GM12891 (cell line): ENCODE measurements at regions not wholly inside any gene's neighbourhood (a gene's known extent, or its start where the extent isn't known, plus 50 kb on each side); places are given as distances from the start of the nearest gene placed in this dataset.

Experiments
- DNase-seq: peaks from one replicate; pipeline ENCODE4 v3.0.0; 2011; ENCODE audit warnings: low spot score; ENCODE audit not compliant: insufficient read length
- FAIRE-seq: peaks from 2 replicates; lab custom pipeline; 2011; peaks lifted over from hg19 to GRCh38; lab: Jason Lieb, UNC
- PAX5 ChIP-seq: IDR thresholded peaks from 2 replicates; pipeline ENCODE4 v1.6.1; 2011; ENCODE audit warnings: low read length, moderate library complexity, mild to moderate bottlenecking; ENCODE audit not compliant: insufficient read depth, severe bottlenecking
- POLR2A ChIP-seq: IDR thresholded peaks from 2 replicates; pipeline ENCODE4 v1.6.1; 2011; ENCODE audit warnings: low read depth, low read length, control low read depth
- POLR2AphosphoS5 ChIP-seq: IDR thresholded peaks from 2 replicates; pipeline ENCODE4 v1.6.1; 2011; ENCODE audit warnings: low read depth, low read length, control low read depth
- POU2F2 ChIP-seq: IDR thresholded peaks from 2 replicates; pipeline ENCODE4 v1.6.1; 2011; ENCODE audit warnings: low read depth, mild to moderate bottlenecking, control low read depth, low read length, moderate library complexity
- SPI1 ChIP-seq: IDR thresholded peaks from 2 replicates; pipeline ENCODE4 v1.6.1; 2011; ENCODE audit warnings: low read depth, low read length, control low read depth
- TAF1 ChIP-seq: IDR thresholded peaks from 2 replicates; pipeline ENCODE4 v1.6.1; 2011; ENCODE audit warnings: low read depth, low read length, control low read depth

GRCh38 chr5:175788155-175788787 is 83.1 kb upstream of the CPLX2 start:
- no peak for TF ChIP-seq PAX5
- TF ChIP-seq SPI1: no peak
- TF ChIP-seq TAF1: no peak
- TF ChIP-seq POLR2AphosphoS5: no peak
- no peak for TF ChIP-seq POU2F2
- TF ChIP-seq POLR2A: no peak
- no peak for FAIRE-seq

DNA sequence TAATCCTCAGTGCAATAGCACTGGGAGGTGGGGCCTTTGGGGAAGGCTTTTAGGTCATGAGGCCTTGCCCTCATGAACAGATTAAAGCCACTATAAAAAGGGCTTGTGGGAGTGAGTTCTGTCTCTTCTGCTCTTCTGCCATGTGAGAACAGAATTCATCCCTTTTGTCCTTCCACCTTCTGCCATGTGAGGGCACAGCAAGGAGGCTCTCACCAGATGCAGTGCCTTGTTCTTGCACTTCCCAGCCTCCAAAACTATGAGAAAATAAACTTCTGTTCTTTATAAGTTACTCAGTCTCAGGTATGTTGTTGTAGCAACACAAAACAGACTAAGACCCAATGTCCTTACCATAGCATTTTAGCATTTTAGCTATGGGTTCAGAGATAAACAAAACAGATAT is 81.7 kb upstream of the CPLX2 start:
- FAIRE-seq (no peak), DNase-seq (no peak)
- TF ChIP-seq POLR2AphosphoS5: no peak
- TF ChIP-seq POLR2A: no peak
- TF ChIP-seq TAF1: no peak

More at GRCh38 chr5:175788155-175788787, 83.1 kb upstream of the CPLX2 start:
- DNase-seq: no peak

- TF ChIP-seq SPI1 (no peak), POLR2A (no peak), TAF1 (no peak), POLR2AphosphoS5 (no peak), POU2F2 (no peak), PAX5 (no peak)
- DNase-seq (no peak), FAIRE-seq (no peak)
These were observed 80.6 kb upstream of the CPLX2 start for GRCh38 chr5:175790796-175791195.

DNA sequence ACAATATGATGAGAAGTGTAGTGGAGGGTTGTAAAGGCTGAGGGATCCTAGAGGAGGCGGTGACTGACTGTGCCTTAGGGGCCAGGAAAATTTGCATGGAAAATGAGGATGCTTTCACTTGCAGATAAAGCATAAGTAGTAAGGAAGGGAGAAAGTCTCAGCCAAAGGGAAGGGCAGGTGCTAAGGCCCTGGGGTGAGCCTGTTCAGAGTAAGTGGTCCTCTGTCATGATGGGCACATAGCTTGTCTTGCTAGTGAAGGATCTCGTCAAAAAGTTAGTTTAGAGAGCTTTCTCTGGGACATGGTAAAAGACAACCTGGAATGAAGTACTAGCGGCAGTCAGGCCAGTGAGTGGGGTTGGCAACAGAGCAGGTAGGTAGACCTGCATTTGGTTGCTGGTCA is 75.4 kb upstream of the CPLX2 start:
- FAIRE-seq (no peak), DNase-seq (no peak)
- no peak for TF ChIP-seq POU2F2
- TF ChIP-seq POLR2AphosphoS5: no peak
- TF ChIP-seq SPI1: no peak
- TF ChIP-seq POLR2A: no peak
- TF ChIP-seq TAF1: no peak
- no peak for TF ChIP-seq PAX5

DNA sequence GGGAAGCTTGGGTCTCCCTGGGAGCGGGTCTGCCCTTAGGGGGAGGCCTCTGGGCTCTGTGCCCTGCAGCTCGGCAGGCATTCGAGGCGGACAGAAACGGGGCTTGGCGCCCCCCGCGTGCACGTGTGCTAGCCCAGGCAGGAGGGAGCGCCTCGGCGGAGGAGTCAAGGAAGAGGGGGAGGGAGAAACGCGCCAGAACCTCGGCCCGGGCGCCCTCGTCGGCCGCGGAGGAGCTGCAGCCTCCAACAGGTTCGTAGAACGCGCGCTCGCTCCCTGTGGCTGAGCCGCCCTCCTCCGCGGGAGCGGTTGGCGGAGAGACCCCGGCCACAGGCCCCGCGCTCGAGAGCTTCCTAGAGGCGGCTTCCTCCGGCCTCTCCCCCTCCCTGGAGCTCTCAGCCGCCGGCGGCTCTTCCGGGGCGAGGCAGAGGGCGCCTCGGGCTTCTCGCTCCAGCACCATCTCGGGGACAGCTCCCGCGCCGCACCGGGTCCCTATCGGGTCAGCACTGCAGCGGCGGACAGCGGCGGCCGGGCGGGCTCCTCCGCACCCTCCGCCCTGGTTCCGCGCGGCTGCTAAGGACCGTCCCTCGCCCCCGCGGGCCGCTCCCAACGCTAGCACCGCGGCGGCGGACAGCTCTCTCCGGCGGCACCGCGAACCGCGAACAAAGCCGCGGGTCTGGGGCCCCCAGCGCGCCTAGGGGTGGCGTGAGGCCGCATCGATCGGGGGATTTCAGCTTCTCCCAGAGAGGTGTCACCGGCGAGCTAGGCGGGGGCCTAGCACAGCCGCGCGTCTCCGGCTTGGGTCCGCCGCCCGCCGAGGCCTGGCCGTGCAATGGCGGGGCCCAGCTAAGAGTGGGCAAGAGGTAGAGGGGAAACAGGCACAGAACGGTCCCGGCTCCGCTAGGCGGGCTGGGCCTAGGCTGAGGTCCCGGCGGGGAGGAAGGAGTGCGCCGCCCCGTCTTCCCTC is 74.6 kb upstream of the CPLX2 start:
- DNase-seq (peak; percentile 75), FAIRE-seq (no peak)
- peak; percentile 5 for TF ChIP-seq PAX5
- TF ChIP-seq TAF1: no peak

DNA sequence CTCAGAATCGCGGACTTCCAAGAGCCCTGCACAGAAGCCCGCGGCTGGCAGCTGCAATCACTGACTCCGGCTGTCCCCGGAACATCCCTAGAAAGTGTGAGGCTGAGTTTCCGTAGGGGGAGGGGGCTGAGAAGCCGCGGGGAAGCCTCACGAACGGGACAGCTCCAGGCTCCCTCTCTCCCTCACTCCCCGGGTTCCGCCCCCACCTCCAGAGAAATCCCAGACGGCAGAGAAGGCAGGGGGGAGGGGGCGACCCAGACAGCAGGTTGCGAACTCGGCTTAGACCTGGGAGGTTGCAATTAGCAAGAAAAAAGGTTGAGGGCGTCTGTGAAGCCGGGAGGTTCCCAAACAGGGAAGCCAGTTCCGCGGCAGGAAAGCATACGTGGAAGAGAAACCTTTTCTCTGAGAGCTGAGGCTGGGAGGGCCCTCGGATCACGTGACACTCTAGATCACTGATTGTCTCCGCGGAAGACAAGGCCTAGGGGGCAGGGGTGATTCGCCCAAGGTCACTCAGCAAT is 73.8 kb upstream of the CPLX2 start:
- FAIRE-seq (no peak), DNase-seq (no peak)
- TF ChIP-seq SPI1 (no peak), POLR2A (no peak), POU2F2 (no peak)

- TF ChIP-seq TAF1 (no peak), PAX5 (no peak), POLR2AphosphoS5 (no peak), POU2F2 (no peak), POLR2A (no peak), SPI1 (no peak)
- no peak for FAIRE-seq
- DNase-seq: no peak
These were observed 72.8 kb upstream of the CPLX2 start for GRCh38 chr5:175798626-175799025.

GRCh38 chr5:175800656-175801081 is 70.7 kb upstream of the CPLX2 start:
- DNase-seq: no peak
- TF ChIP-seq SPI1 (no peak), POU2F2 (no peak), POLR2A (no peak), POLR2AphosphoS5 (no peak), PAX5 (no peak), TAF1 (no peak)
- no peak for FAIRE-seq

DNA sequence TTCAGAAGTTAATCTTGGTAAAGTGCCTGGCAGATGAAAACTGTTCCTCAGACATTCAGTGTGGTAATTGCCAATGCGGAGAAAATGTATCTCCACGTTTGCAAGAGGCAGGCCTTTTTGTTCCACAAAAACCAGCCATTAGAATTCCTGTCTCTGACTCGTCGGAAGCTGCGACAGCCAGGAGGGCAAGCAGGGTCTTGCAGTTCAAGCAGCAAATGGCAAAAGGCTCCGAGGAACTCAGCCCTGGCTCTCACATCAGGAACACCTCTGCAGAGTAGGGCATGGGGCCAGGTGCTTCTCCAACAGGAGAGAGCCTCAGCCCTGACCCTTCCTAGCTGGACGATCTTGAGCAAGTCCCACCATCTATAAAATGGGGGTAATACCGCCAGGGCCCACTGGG is 69.0 kb upstream of the CPLX2 start:
- DNase-seq (no peak), FAIRE-seq (no peak)
- TF ChIP-seq POU2F2 (no peak), POLR2AphosphoS5 (no peak), PAX5 (no peak), SPI1 (no peak), TAF1 (no peak), POLR2A (no peak)

- FAIRE-seq (no peak), DNase-seq (no peak)
- TF ChIP-seq POLR2AphosphoS5 (no peak), SPI1 (no peak), POU2F2 (no peak), TAF1 (no peak), POLR2A (no peak)
These were observed 68.1 kb upstream of the CPLX2 start for GRCh38 chr5:175803254-175803653.
